Prostate gland (tissue), 2 donors: ENCODE measurements at regions not wholly inside any gene's neighbourhood (a gene's known extent, or its start where the extent isn't known, plus 50 kb on each side); places are given as distances from the start of the nearest gene placed in this dataset.

ENCODE experiments used
- CTCF ChIP-seq, 4 experiments: fragments of 200-600 bp in 2 of 4; fragments of 450-650 bp in 2 of 4; sonication (generic) in 2 of 4; IDR thresholded peaks; 1 replicate in 3 of 4; 2 replicates in 1 of 4; pipeline ENCODE4 v1.5.1; 2016 to 2019; ENCODE audit warnings: antibody characterized with exemption in 4 of 4, mild to moderate bottlenecking in 2 of 4, moderate library complexity in 2 of 4
- POLR2AphosphoS5 ChIP-seq: sonication (generic); formaldehyde crosslinking; IDR thresholded peaks from one replicate; pipeline ENCODE4 v1.6.1; 2017; ENCODE audit warnings: antibody characterized with exemption

GRCh38 chr6:84618046-84618752 is 146.2 kb downstream of the TBX18 start:
- no peak for TF ChIP-seq CTCF (IDR thresholded peaks at IDR 0.05)
- TF ChIP-seq POLR2AphosphoS5 = no peak
